ENCODE measurements at regions not wholly inside any gene's neighbourhood (a gene's known extent, or its start where the extent isn't known, plus 50 kb on each side); places are given as distances from the start of the nearest gene placed in this dataset.
A peak's percentile ranks its signal among the peaks of the same experiment; 100 is the strongest.

- no peak for DNase-seq
These were observed 251.0 kb upstream of the PEX5L start for GRCh38 chr3:180287703-180288102.

GRCh38 chr3:180288816-180289215 is 252.1 kb upstream of the PEX5L start:
- DNase-seq, result no peak

DNA sequence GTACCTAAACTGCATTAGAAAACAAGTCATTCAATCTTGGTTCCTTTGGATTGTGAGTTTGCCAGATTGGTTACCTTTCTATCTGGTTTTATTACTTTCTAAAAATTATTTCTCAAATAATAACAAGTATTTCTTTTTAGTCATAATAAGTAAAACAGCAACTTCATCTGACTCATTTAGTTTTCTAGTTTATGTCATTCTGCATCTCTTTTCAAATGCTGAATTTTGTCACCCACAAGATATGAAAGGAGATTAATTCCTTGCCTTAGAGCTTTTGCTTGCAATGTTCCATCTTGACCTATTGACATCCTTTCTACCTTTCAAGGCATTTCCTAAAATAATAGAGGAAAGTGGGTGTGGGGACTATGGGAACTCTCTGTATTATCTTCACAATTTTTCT is 253.6 kb upstream of the PEX5L start:
- no peak for DNase-seq

DNA sequence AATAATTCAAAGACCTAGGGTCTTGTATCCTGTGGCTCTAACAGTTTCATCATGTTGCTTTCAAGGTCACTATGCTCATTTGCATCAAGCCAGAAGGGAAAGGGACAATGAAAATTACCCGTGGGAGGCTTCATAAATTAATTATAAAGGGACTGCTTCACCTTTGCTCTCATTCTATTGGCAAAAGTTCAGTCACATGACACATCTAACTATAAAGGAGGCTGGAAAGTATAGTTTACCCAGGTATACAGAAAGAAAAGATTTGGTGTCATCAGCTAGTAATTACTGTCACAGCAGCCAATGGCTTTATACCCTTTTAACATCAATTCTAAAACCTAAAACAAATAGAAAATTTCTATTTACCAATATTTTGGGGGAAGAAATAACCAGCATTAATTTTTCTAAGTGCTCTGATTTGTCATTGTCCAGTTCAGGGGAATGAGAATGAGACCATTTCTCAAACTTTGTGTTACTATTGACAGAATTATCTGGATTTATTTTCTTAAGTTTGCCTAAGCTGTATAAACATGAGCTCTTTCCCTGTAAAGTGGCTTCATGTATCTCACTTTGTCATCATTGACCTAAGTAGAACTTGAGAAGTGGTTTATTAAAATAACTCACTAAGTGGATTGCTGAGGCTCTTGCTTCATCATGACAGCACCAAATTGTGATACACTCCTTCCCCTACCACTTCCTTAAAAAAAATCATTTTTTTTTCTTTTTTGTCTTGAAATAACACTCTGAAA is 257.7 kb upstream of the PEX5L start:
- no peak for DNase-seq

DNA sequence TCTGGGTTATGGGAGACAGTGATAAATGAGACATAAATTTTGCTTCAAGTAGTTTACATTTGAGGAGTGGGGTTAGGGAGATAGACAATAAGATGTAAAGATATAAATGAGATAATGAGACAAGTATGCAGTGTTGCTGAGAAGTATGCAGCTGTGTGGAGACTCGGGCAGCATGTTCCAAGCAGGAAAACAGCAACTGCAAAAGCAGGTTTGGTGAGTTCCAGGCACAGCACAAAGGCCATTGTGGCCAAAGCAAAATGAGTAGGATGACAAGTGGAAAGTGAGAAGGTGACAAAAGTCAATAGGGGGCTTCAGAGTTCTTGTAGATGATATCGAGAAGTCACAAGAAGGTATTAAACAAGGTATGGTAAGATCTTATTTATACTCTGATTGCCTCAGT is 259.1 kb upstream of the PEX5L start:
- peak; percentile 10 for DNase-seq

DNA sequence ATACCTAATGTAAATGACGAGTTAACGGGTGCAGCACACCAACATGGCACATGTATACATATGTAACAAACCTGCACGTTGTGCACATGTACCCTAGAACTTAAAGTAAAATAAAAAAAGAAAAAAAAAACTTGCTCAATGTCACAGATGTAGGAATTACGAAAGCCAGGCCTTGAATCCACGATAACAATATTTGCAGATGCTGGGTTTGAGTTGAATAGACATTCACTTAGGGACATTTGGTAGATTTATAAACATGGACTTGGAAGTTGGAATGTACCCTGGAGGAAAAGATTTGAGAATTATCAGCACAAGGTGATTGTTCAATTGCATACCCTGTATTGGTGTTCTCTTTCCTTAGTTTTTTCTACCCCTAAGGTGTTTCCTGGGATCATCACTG is 260.2 kb upstream of the PEX5L start:
- DNase-seq, result no peak

- peak; percentile 20 for DNase-seq
These were observed 269.4 kb upstream of the PEX5L start for GRCh38 chr3:180306155-180306554.

DNA sequence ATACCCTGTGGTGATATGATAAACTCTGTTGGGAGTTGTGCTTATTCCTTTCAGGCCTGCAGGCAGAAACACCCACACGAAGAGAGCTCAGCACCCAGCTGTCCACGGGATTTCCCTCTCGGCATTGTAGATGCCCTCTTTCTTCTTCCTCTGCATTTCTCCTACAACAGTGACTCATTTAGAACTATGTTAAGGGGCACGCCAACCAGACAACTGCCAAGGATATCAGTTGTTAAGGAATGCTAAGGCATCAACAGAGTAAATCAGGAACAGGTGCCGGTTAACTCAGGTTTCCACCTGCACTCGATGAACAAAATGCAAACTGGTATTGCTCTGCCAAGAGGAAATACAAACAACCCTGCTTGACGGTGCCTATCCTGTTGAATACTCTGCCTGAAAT is 270.0 kb upstream of the PEX5L start:
- DNase-seq, result peak; percentile 81

- peak; percentile 42 for DNase-seq
These were observed 274.5 kb upstream of the PEX5L start for GRCh38 chr3:180311242-180311641.

DNA sequence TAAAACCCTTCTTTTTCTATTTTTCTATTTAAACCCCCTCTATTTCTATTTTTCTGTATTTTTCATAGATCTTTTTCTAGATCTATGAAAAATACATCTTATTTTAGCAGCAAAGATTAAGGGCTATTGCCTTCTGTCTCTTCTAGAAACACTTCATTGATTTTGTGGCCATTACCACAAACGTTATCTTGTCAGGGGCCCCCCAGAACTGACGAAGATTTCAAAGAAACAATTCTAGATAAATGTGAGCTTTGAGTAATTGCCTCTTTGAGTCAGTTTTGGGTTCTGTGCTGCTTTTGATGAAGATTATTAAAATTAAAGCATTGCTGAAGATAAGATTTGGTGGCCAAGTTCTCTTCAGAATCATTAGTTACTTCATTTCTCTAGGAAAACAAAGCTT is 279.6 kb upstream of the PEX5L start:
- DNase-seq, result no peak

- no peak for DNase-seq
These were observed 282.5 kb upstream of the TTC14 start for GRCh38 chr3:180319461-180319860.

DNA sequence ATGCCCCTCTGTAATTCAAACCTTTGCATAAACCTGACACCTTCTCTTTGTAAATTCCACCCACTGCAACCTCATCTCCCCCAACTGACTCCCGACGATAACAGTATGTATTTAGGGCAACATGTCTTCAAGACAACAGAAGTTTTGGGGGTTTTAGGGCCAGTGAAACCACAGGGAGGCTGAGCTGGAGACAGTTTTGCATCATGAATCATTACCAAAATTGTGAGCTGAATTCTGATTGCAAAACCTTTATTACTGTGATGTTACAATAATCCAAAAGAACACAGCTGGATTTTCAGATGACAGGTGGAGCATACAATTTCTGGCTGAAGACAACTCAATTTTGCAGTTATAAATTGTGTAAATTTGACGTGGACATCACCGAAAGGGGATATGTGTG is 281.3 kb upstream of the TTC14 start:
- no peak for DNase-seq

DNA sequence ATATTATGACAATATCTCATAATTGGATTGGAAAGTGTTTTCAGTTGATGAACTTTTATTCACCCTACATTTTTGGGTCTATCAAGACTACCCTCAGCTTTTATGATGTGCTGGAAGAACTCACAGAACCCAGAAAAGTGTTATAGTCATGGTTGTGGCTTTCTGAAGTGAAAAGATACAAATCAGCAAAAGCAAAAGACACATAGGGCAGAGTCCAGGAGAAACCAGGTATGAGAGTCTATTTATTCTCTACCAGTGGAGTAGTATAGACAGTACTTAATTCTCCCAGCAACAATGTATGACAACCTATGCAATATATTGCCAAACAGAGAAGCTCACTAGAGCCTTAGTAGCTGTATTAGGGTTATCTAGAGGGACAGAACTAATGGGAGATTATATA is 280.4 kb upstream of the TTC14 start:
- no peak for DNase-seq

GRCh38 chr3:180322829-180323228 is 279.1 kb upstream of the TTC14 start:
- no peak for DNase-seq

GRCh38 chr3:180324791-180325190 is 277.2 kb upstream of the TTC14 start:
- DNase-seq, result no peak

DNA sequence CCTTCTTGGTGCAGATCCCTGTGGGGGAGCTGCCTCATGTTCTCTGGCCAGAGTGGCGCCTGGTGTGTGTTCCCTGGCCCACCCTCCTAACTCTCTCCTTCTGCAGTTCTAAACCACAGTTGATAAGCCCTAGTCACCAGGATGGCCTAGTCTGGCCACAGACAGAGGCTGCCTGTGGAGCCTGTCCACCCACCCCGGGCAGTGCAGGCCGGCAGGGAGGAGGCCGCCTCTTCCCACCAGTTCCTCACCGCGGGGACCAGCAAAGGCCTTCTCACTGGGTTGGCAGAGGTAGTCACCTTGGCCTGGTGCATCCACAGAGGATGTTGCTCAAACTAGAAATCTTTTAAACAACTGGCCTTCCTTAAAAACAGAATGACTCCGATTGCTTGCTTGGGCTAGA is 276.4 kb upstream of the TTC14 start:
- no peak for DNase-seq

DNA sequence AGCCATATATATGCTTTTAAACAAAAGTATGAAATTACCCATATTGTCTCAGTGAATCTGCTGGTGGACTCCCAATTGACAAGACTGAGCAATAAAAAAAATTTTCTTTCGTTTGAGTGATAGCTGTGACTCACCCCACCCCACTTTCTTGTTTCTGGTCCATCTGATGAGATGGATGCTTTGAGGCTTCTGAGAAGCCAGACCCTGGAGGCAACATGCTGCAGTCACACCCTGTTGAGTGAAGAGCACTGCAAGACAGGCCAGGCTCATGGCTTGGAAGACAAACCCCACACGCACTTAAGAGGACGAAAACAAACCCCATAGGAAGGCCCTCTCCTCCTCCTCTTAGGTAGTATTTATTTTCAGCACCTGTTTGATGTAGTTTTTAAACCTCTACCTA is 276.0 kb upstream of the TTC14 start:
- no peak for DNase-seq

DNA sequence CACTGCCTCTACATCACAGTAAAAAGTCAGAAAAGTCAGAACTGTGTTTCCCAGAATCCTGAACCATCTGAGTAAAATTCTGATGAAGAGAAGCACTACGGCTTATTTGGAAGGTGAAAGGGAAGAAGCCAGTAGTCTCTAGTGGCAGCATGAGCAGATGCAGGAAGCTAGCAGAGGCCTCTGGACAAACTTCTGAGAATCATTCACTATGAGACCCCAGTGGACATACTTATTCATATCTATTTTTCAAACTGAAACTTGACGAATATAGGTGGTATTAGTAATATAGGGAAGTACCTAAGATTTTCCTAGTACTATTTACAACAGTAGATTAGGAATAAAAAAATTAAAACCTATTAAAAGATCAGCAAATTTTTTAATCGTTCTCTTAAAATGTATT is 272.8 kb upstream of the TTC14 start:
- DNase-seq, result no peak

DNA sequence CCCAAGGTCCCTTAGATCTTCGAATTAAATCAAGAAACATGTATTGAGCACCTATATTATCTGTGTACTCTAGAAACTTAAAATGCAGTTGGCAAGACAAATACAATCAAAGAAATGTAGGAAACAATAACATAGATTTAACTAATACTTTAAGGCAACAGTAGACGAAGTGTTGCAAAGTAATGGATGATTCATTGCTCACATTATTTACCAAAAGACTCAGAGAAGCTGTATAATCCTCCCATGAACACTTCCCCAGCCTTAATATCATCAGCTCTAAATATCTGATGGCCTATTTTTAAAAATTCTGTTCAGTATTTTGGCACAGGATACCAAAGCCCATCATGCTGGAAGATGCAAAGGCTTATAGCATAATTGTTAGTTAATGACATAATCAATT is 272.1 kb upstream of the TTC14 start:
- DNase-seq, result no peak

- DNase-seq, result no peak
These were observed 271.5 kb upstream of the TTC14 start for GRCh38 chr3:180330440-180330839.

DNA sequence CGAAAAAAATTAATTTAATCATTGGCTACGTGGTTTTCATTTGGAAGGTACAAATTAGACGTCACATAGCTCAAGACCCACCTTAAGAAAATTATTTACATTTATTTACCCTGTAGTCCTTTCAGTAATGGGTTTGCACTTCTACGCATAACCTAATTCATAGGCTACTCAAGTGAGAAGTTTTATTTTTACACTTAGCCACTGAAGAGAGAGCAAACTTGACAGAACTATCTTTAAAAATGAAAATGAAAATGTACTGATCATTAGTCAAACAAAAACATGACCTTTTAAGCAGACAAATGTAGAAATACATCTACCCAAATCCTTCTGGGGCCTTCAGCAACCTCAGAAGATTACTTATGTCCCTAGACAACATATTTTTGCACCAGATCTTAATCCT is 269.4 kb upstream of the TTC14 start:
- no peak for DNase-seq

- DNase-seq, result no peak
These were observed 266.9 kb upstream of the TTC14 start for GRCh38 chr3:180335050-180335449.

GRCh38 chr3:180340395-180340794 is 261.6 kb upstream of the TTC14 start:
- no peak for DNase-seq

GRCh38 chr3:180341516-180341915 is 260.4 kb upstream of the TTC14 start:
- DNase-seq, result no peak

- no peak for DNase-seq
These were observed 250.4 kb upstream of the TTC14 start for GRCh38 chr3:180351601-180352000.

GRCh38 chr3:180352261-180352660 is 249.7 kb upstream of the TTC14 start:
- DNase-seq, result no peak
